ENCODE measurements at regions not wholly inside any gene's neighbourhood (a gene's known extent, or its start where the extent isn't known, plus 50 kb on each side); places are given as distances from the start of the nearest gene placed in this dataset.

DNA sequence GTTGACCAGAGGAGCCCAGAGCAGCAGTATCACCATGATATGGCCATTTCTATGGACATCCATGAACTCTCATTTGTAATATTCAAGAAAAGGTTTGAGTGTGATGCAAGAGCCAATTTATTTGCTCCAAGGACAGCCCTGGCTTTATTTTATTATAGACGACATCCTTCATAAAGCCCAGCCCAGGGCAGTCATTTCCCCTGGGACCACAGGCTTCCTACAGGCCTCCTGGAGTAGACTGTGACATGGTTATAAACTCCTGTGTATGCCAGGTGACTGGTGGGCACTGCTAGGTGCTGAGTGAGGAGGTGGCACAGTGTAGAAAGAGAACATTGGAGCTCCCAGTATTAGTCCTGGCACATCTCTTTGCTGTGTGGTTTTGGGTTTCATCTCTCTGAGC lies 120.9 kb downstream of the UTP18 start:
- DNase-seq: peak; percentile 26
- H3K9me3 ChIP-seq: no peaks in the 10 kb centered on the region
- H3K4me3 ChIP-seq (ENCODE audit: low read depth, low read length): no peak overlapping the region
- 0 out of 2 replicates have a peak, but pooled peaks cover 3% of the 10 kb centered on the region for H3K4me1 ChIP-seq
- TF ChIP-seq, protein P1, sequence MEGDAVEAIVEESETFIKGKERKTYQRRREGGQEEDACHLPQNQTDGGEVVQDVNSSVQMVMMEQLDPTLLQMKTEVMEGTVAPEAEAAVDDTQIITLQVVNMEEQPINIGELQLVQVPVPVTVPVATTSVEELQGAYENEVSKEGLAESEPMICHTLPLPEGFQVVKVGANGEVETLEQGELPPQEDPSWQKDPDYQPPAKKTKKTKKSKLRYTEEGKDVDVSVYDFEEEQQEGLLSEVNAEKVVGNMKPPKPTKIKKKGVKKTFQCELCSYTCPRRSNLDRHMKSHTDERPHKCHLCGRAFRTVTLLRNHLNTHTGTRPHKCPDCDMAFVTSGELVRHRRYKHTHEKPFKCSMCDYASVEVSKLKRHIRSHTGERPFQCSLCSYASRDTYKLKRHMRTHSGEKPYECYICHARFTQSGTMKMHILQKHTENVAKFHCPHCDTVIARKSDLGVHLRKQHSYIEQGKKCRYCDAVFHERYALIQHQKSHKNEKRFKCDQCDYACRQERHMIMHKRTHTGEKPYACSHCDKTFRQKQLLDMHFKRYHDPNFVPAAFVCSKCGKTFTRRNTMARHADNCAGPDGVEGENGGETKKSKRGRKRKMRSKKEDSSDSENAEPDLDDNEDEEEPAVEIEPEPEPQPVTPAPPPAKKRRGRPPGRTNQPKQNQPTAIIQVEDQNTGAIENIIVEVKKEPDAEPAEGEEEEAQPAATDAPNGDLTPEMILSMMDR (IDR thresholded peaks at IDR 0.05; ENCODE audit: low read depth, low read length): no peak
- H3K36me3 ChIP-seq: no peaks in the 10 kb centered on the region
- H3K27me3 ChIP-seq: no peaks in the 10 kb centered on the region

DNA sequence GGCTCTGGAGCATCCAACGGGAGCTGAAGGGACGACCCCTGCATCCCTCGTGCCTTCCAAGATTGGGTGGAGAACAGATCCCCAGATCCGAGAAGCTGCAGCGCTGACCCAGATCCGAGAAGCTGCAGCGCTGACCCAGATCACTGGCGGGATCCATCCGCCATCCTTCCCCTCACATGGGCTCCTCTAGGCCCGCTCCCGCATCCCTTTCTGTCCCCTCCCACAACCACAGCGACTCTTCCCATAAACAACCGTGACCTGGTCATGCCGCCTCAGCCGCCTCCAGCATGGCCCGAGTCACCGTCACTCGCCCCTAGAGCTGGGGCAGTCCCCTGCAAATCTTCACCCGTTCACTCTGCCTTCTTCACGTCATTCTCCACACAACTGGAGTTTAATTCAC lies 124.9 kb downstream of the UTP18 start:
- Histone ChIP-seq H3K9me3 (no peaks in the 10 kb centered on the region), H3K27me3 (no peaks in the 10 kb centered on the region), H3K4me3 (ENCODE audit: low read depth, low read length) (no peak overlapping the region), H3K36me3 (no peaks in the 10 kb centered on the region), H3K4me1 (0 out of 2 replicates have a peak, but pooled peaks cover 3% of the 10 kb centered on the region)
- no peak for DNase-seq
- TF ChIP-seq, protein P1 (IDR thresholded peaks at IDR 0.05; ENCODE audit: low read depth, low read length): no peak

- DNase-seq: no peak
- TF ChIP-seq, protein P1 (IDR thresholded peaks at IDR 0.05; ENCODE audit: low read depth, low read length): no peak
Measured at GRCh38 chr17:51387582-51387981, 127.2 kb downstream of the UTP18 start.

DNA sequence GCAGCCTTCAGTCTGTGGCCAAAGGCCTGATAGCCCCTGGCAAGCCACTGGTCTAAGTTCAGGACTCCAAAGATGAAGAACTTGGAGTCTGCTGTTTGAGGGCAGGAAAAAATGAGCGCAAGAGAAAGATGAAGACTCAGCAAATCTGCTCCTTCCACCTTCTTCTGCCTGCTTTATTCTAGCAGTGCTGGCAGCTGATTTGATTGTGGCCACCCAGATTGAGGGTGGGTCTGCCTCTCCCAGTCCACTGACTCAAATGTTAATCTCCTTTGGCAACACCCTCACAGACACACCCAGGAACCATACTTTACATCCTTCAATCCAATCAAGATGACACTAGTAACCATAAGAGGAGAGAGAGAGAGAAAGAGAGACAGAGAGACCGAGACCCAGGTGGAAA lies 127.6 kb downstream of the UTP18 start:
- Histone ChIP-seq H3K4me1 (no peaks in the 10 kb centered on the region), H3K4me3 (ENCODE audit: low read depth, low read length) (no peak overlapping the region), H3K27me3 (no peaks in the 10 kb centered on the region), H3K9me3 (no peaks in the 10 kb centered on the region), H3K36me3 (no peaks in the 10 kb centered on the region)
- DNase-seq: no peak
- TF ChIP-seq, protein P1 (IDR thresholded peaks at IDR 0.05; ENCODE audit: low read depth, low read length): no peak

More at GRCh38 chr17:51387582-51387981, 127.2 kb downstream of the UTP18 start:
- no peaks in the 10 kb centered on the region for H3K36me3 ChIP-seq
- no peaks in the 10 kb centered on the region for H3K9me3 ChIP-seq
- H3K4me1 ChIP-seq: no peaks in the 10 kb centered on the region
- no peaks in the 10 kb centered on the region for H3K27me3 ChIP-seq
- no peak overlapping the region for H3K4me3 ChIP-seq (ENCODE audit: low read depth, low read length)

GRCh38 chr17:51389875-51390274 lies 129.5 kb downstream of the UTP18 start:
- Histone ChIP-seq H3K4me3 (ENCODE audit: low read depth, low read length) (no peak overlapping the region), H3K4me1 (no peaks in the 10 kb centered on the region), H3K36me3 (no peaks in the 10 kb centered on the region), H3K9me3 (no peaks in the 10 kb centered on the region), H3K27me3 (no peaks in the 10 kb centered on the region)
- DNase-seq: no peak
- TF ChIP-seq, protein P1 (IDR thresholded peaks at IDR 0.05; ENCODE audit: low read depth, low read length): no peak

GRCh38 chr17:51391982-51392654 lies 131.8 kb downstream of the UTP18 start:
- H3K9me3 ChIP-seq: no peaks in the 10 kb centered on the region
- no peak overlapping the region for H3K4me3 ChIP-seq (ENCODE audit: low read depth, low read length)
- no peaks in the 10 kb centered on the region for H3K27me3 ChIP-seq
- TF ChIP-seq, protein P1 (IDR thresholded peaks at IDR 0.05; ENCODE audit: low read depth, low read length): no peak
- no peak for DNase-seq
- H3K36me3 ChIP-seq: no peaks in the 10 kb centered on the region
- no peaks in the 10 kb centered on the region for H3K4me1 ChIP-seq

All from BE2C (cell line).